Lung (tissue), 11 donors: ENCODE measurements at regions not wholly inside any gene's neighbourhood (a gene's known extent, or its start where the extent isn't known, plus 50 kb on each side); places are given as distances from the start of the nearest gene placed in this dataset.

Experiments used
- ATAC-seq: fragments of 200-7000 bp; cut with Tn5 transposase; one replicate; pipeline ENCODE4 v1.9.1; 2020; ENCODE audit warnings: moderate number of reproducible peaks; ENCODE audit not compliant: insufficient read depth, low FRiP score
- DNase-seq, 3 donors: peaks; one replicate each; pipeline ENCODE4 v3.0.0-alpha.2; 2013 to 2017
- H3K27ac ChIP-seq, 2 donors: one replicate each; pipeline ENCODE4 v1.5.1; 2013; ENCODE audit warnings: mild to moderate bottlenecking in 2 of 2, moderate library complexity in 2 of 2, control low read depth in 1 of 2, inconsistent platforms in 1 of 2, low read depth in 1 of 2, low read length in 1 of 2
- H3K27me3 ChIP-seq, 3 donors: one replicate each; pipeline ENCODE4 v1.5.1; 2013; ENCODE audit warnings: low read length in 2 of 3; ENCODE audit not compliant: control insufficient read depth in 3 of 3, insufficient read depth in 3 of 3
- H3K36me3 ChIP-seq, 4 donors: one replicate each; pipeline ENCODE4 v1.5.1; 2013; ENCODE audit warnings: low read length in 4 of 4, mild to moderate bottlenecking in 1 of 4, moderate library complexity in 1 of 4; ENCODE audit not compliant: control insufficient read depth in 4 of 4, insufficient read depth in 4 of 4
- H3K4me1 ChIP-seq, 5 donors: one replicate each; pipeline ENCODE4 v1.5.1; 2013; ENCODE audit warnings: low read length in 5 of 5, mild to moderate bottlenecking in 2 of 5, moderate library complexity in 1 of 5; ENCODE audit not compliant: control insufficient read depth in 5 of 5, insufficient read depth in 5 of 5
- H3K4me3 ChIP-seq: one replicate; pipeline ENCODE4 v1.5.1; 2013; ENCODE audit warnings: mild to moderate bottlenecking, control low read depth, moderate library complexity
- H3K9ac ChIP-seq, 2 donors: one replicate each; pipeline ENCODE4 v1.5.1; 2013; ENCODE audit warnings: low read length in 2 of 2, control low read depth in 1 of 2; ENCODE audit not compliant: insufficient read depth in 1 of 2
- H3K9me3 ChIP-seq, 4 donors: one replicate each; pipeline ENCODE4 v1.5.1; 2013; ENCODE audit warnings: low read length in 3 of 4, mild to moderate bottlenecking in 1 of 4, moderate library complexity in 1 of 4; ENCODE audit not compliant: control insufficient read depth in 4 of 4, insufficient read depth in 3 of 4
- whole genome bisulfite sequencing, 2 donors: extraction: QIAGEN DNeasy Blood & Tissue Kit; methylation state at CpG; one replicate each; pipeline ENCODE4 v1.1.7; 2013; 5-methylcytosine and 5-hydroxymethylcytosine counted together
- TF ChIP-seq, protein P1 (sequence below): IDR thresholded peaks from 2 replicates; pipeline ENCODE4 v1.5.1; 2012; ENCODE audit warnings: mild to moderate bottlenecking; ENCODE audit errors: control extremely low read depth, extremely low read depth
- donor health status: control.
- donor health status: control.
- donor health status: Bipolar disorder and iron deficiency.
- donor health status: healthy.
- donor health status: DM: yes; HTN: yes; CAD: no.

DNA sequence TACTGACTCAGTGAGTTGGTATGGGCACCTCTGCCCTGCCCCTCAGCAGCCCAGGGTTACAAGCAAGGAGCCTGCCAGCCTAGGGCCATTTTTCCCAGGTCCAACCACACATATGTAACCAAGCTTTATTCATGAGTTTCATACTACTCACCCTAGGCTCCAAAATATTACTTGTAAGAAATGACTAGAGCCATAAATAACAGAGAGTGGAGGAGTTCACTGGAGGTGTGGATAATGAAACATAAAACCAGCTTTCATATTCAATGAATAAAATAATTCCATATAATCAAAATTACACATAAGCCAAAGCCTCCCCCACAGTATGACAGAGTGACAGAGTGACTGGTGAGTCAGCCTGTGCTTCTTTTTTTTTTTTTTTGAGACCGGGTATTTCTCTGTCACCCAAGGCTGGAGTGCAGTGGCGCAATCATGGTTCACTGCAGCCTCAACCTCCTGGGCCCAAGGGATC lies 229.8 kb upstream of the SASH1 start:
- no peak for ATAC-seq
- no peak for DNase-seq

DNA sequence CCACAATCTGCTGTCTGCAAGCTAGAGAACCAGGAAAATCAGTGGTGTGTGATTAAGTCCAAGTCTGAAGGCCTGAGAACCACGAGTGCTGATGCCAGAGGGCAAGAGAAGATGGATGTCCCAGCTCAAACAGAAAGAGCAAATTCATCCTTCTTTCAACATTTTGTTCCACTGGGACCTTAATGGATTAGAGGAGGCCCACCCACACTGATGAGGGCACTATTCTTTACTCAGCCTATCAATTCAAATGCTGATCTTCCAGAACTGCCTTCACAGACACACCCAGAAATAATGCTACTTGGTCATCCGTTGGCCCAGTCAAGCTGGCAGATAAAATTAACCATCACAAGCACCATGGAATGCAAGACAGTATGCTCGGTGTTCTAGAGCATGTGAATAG lies 226.6 kb upstream of the SASH1 start:
- 88% methylated on average over 3 of the region's 3 CpGs for WGBS, 2 donors
- no peak overlapping the region for H3K9ac ChIP-seq
- no peak for ATAC-seq
- DNase-seq: no peak
- no peak overlapping the region for H3K4me3 ChIP-seq
- H3K27ac ChIP-seq: no peak overlapping the region
- no peaks in the 10 kb centered on the region for H3K36me3 ChIP-seq
- H3K9me3 ChIP-seq: no peaks in the 10 kb centered on the region
- H3K4me1 ChIP-seq: peaks cover 0 to 3% (median 0%) of the 10 kb centered on the region in 5 donors
- no peaks in the 10 kb centered on the region for H3K27me3 ChIP-seq
- TF ChIP-seq, protein P1, sequence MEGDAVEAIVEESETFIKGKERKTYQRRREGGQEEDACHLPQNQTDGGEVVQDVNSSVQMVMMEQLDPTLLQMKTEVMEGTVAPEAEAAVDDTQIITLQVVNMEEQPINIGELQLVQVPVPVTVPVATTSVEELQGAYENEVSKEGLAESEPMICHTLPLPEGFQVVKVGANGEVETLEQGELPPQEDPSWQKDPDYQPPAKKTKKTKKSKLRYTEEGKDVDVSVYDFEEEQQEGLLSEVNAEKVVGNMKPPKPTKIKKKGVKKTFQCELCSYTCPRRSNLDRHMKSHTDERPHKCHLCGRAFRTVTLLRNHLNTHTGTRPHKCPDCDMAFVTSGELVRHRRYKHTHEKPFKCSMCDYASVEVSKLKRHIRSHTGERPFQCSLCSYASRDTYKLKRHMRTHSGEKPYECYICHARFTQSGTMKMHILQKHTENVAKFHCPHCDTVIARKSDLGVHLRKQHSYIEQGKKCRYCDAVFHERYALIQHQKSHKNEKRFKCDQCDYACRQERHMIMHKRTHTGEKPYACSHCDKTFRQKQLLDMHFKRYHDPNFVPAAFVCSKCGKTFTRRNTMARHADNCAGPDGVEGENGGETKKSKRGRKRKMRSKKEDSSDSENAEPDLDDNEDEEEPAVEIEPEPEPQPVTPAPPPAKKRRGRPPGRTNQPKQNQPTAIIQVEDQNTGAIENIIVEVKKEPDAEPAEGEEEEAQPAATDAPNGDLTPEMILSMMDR: no peak

More for the DNA sequence above, 229.8 kb upstream of the SASH1 start:
- H3K9me3 ChIP-seq: no peaks in the 10 kb centered on the region
- no peak overlapping the region for H3K9ac ChIP-seq
- H3K27ac ChIP-seq: no peak overlapping the region
- H3K4me1 ChIP-seq: peaks cover 0 to 5% (median 0%) of the 10 kb centered on the region in 5 donors
- H3K27me3 ChIP-seq: no peaks in the 10 kb centered on the region
- TF ChIP-seq, protein P1: no peak
- 71 to 88% methylated on average over 2 of the region's 2 CpGs for WGBS, 2 donors
- H3K36me3 ChIP-seq: no peaks in the 10 kb centered on the region
- H3K4me3 ChIP-seq: no peak overlapping the region

DNA sequence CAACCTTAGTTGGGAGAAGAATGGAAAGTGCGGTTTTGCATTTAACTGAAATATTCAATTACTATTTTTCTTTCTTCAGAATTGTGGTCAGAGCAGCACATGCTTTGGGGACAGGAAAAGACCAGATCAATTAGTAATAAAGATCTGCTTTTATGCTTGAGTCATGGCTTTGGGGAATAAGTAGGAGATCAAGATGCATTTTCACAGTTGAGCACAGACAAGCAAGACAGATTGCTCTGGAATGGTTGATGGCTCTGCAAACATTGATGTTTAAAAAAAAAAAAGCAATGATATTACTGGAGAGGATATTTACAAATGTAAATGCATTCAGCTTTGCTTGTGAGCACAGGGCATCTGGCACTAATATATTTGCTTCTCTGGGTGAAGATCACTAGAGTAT lies 224.4 kb upstream of the SASH1 start:
- H3K9me3 ChIP-seq: no peaks in the 10 kb centered on the region
- no peaks in the 10 kb centered on the region for H3K36me3 ChIP-seq
- H3K27ac ChIP-seq: no peak overlapping the region
- no peak overlapping the region for H3K9ac ChIP-seq
- no peaks in the 10 kb centered on the region for H3K27me3 ChIP-seq
- WGBS, 2 donors: 96 to 100% methylated on average over 1 of the region's 1 CpG
- no peak overlapping the region for H3K4me3 ChIP-seq
- TF ChIP-seq, protein P1: no peak
- ATAC-seq: no peak
- no peak for DNase-seq
- H3K4me1 ChIP-seq: peaks cover 0 to 3% (median 0%) of the 10 kb centered on the region in 5 donors
